GM23338 (cell line): ENCODE measurements at regions not wholly inside any gene's neighbourhood (a gene's known extent, or its start where the extent isn't known, plus 50 kb on each side); places are given as distances from the start of the nearest gene placed in this dataset.

ENCODE experiments used
- ATAC-seq: fragments of 200-7000 bp; cut with Tn5 transposase; 3 replicates; pipeline ENCODE4 v1.9.1; 2020
- DNase-seq: peaks from one replicate; pipeline ENCODE4 v3.0.0-alpha.2; 2015; ENCODE audit warnings: low spot score
- H2AFZ ChIP-seq: fragments of 200-600 bp; sonication (generic); 2 replicates; pipeline ENCODE4 v1.8.0; 2016; ENCODE audit warnings: antibody characterized with exemption, mild to moderate bottlenecking, moderate library complexity
- H3F3A ChIP-seq: fragments of 200-600 bp; sonication (generic); replicated peaks from 2 replicates; pipeline ENCODE4 v1.8.0; 2017; ENCODE audit warnings: antibody characterized with exemption, mixed run types, low read depth
- H3K27ac ChIP-seq: fragments of 200-600 bp; sonication (generic); 2 replicates; pipeline ENCODE4 v1.6.1; 2016; ENCODE audit warnings: low read depth
- H3K27me3 ChIP-seq: fragments of 200-600 bp; sonication (generic); 2 replicates; pipeline ENCODE4 v1.8.0; 2016; ENCODE audit warnings: mild to moderate bottlenecking, mixed run types, moderate library complexity; ENCODE audit not compliant: insufficient read depth
- H3K36me3 ChIP-seq: fragments of 200-600 bp; sonication (generic); 2 replicates; pipeline ENCODE4 v1.8.0; 2016; ENCODE audit warnings: mild to moderate bottlenecking; ENCODE audit not compliant: insufficient read depth
- H3K4me1 ChIP-seq: fragments of 200-600 bp; sonication (generic); 2 replicates; pipeline ENCODE4 v1.8.0; 2016; ENCODE audit warnings: mild to moderate bottlenecking, moderate library complexity; ENCODE audit not compliant: insufficient read depth
- H3K4me2 ChIP-seq: fragments of 200-600 bp; sonication (generic); 2 replicates; pipeline ENCODE4 v1.7.1; 2017; ENCODE audit warnings: mixed run types
- H3K4me3 ChIP-seq: fragments of 200-600 bp; sonication (generic); 2 replicates; pipeline ENCODE4 v1.6.1; 2016; ENCODE audit warnings: mixed run types
- H3K79me2 ChIP-seq: fragments of 200-600 bp; sonication (generic); replicated peaks from 2 replicates; pipeline ENCODE4 v1.8.0; 2017; ENCODE audit warnings: mild to moderate bottlenecking; ENCODE audit not compliant: insufficient read depth
- H3K9me2 ChIP-seq: fragments of 200-600 bp; sonication (generic); 2 replicates; pipeline ENCODE4 v1.8.0; 2017; ENCODE audit not compliant: insufficient read depth
- H4K20me1 ChIP-seq: fragments of 200-600 bp; sonication (generic); replicated peaks from 2 replicates; pipeline ENCODE4 v1.8.0; 2017; ENCODE audit warnings: mild to moderate bottlenecking; ENCODE audit not compliant: insufficient read depth
- H3K27ac Mint-ChIP-seq: 2 replicates; pipeline ENCODE4 v1.8.0; 2020; ENCODE audit warnings: inconsistent platforms, mild to moderate bottlenecking, moderate library complexity, mixed read lengths
- H3K27me3 Mint-ChIP-seq: 3 replicates; pipeline ENCODE4 v1.8.0; 2022; ENCODE audit warnings: low read depth, mild to moderate bottlenecking, moderate library complexity, mixed read lengths, inconsistent platforms; ENCODE audit not compliant: insufficient read depth, poor library complexity
- H3K36me3 Mint-ChIP-seq: 3 replicates; pipeline ENCODE4 v1.8.0; 2021; ENCODE audit warnings: low read depth, mild to moderate bottlenecking, inconsistent platforms, moderate library complexity, mixed read lengths
- H3K4me1 Mint-ChIP-seq: 3 replicates; pipeline ENCODE4 v1.8.0; 2020; ENCODE audit warnings: mild to moderate bottlenecking, inconsistent platforms, mixed read lengths
- H3K4me3 Mint-ChIP-seq: 3 replicates; pipeline ENCODE4 v1.8.0; 2021; ENCODE audit warnings: moderate library complexity, mild to moderate bottlenecking, inconsistent platforms, mixed read lengths
- H3K9me3 Mint-ChIP-seq: 3 replicates; pipeline ENCODE4 v1.8.0; 2020; ENCODE audit warnings: moderate library complexity, mild to moderate bottlenecking, inconsistent platforms, mixed read lengths
- CREB1 ChIP-seq: fragments of 250-450 bp; sonication (Bioruptor Pico); IDR thresholded peaks from 2 replicates; pipeline ENCODE4 v1.5.0; 2020; ENCODE audit warnings: low read depth, mild to moderate bottlenecking, moderate library complexity
- EZH2 ChIP-seq: fragments of 200-600 bp; sonication (generic); IDR thresholded peaks from one replicate; pipeline ENCODE4 v1.8.0; 2017; ENCODE audit warnings: antibody characterized with exemption, mild to moderate bottlenecking, low read depth; ENCODE audit not compliant: unreplicated experiment
- EZH2phosphoT487 ChIP-seq: fragments of 200-600 bp; sonication (generic); IDR thresholded peaks from one replicate; pipeline ENCODE4 v1.8.1; 2018; ENCODE audit warnings: antibody characterized with exemption; ENCODE audit not compliant: unreplicated experiment
- JUNB ChIP-seq: IDR thresholded peaks from one replicate; pipeline ENCODE4 v1.6.1; 2016; ENCODE audit warnings: antibody characterized with exemption; ENCODE audit not compliant: unreplicated experiment
- NANOG ChIP-seq: IDR thresholded peaks from 2 replicates; pipeline ENCODE4 v1.6.1; 2016; ENCODE audit warnings: antibody characterized with exemption, borderline replicate concordance
- POLR2AphosphoS5 ChIP-seq: IDR thresholded peaks from 2 replicates; pipeline ENCODE4 v1.6.1; 2016; ENCODE audit warnings: antibody characterized with exemption, low read depth
- STAT1 ChIP-seq: IDR thresholded peaks from one replicate; pipeline ENCODE4 v1.6.1; 2016; ENCODE audit warnings: antibody characterized with exemption; ENCODE audit not compliant: unreplicated experiment
- ZNF114 ChIP-seq: fragments of 250-450 bp; sonication (Bioruptor Pico); IDR thresholded peaks from 2 replicates; pipeline ENCODE4 v1.5.0; 2020; ENCODE audit warnings: mild to moderate bottlenecking, moderate library complexity
- ZNF331 ChIP-seq: fragments of 250-450 bp; sonication (Bioruptor Pico); IDR thresholded peaks from 2 replicates; pipeline ENCODE4 v1.5.0; 2020; ENCODE audit warnings: low read depth, mild to moderate bottlenecking, moderate library complexity
- TF ChIP-seq, protein P1 (sequence below): IDR thresholded peaks from one replicate; pipeline ENCODE4 v1.6.1; 2018; ENCODE audit warnings: antibody characterized with exemption; ENCODE audit not compliant: unreplicated experiment
- TF ChIP-seq, protein P2 (sequence below): IDR thresholded peaks from 2 replicates; pipeline ENCODE4 v1.6.1; 2016; ENCODE audit warnings: antibody characterized with exemption
- TF ChIP-seq, protein P3 (sequence below): fragments of 250-450 bp; sonication (Bioruptor Pico); IDR thresholded peaks from 2 replicates; pipeline ENCODE4 v1.5.0; 2020; ENCODE audit warnings: mild to moderate bottlenecking, moderate library complexity
- TF ChIP-seq, protein P4 (sequence below), 2 experiments: fragments of 200-600 bp in 1 of 2; sonication (generic) in 1 of 2; conservative IDR thresholded peaks; 2 replicates each; pipeline versions ENCODE4 v1.5.1 to v1.6.1; 2016 to 2017; ENCODE audit warnings: antibody characterized with exemption in 2 of 2, low read depth in 2 of 2, mild to moderate bottlenecking in 2 of 2, moderate library complexity in 1 of 2

DNA sequence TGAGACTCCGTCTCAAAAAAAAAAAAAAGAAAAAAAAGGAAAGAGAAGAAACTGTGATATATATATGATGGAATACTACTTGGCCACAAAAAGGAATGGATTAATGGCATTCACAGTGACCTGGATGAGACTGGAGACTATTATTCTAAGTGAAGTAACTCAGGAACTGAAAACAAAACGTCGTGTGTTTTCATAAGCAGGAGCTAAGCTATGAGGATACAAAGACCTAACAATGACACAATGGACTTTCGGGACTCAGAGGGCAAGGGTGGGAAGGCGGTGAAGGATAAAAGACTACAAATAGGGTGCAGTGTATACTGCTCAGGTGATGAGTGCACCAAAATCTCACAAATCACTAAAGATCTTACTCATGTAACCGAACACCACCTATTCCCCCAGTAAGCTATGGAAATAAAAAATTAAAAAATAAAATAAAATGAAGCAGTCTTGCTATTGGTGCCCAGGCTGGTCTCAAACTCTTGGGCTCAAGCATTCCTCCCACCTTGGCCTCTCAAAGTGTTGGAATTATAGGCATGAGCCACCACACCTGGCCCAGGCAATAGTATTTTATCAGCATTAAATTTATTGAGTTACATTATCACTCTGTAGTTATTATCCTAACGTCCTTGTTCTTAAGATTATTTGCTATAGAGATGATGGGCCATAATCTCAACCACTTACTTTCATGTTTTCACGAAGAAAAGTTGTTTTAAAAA, 71.5 kb upstream of the GPBP1 start:
- Histone ChIP-seq H3K79me2 (no peaks in the 10 kb centered on the region), H4K20me1 (no peaks in the 10 kb centered on the region), H3K4me3 (no peak overlapping the region), H2AFZ (no peak overlapping the region), H3K9me2 (no peaks in the 10 kb centered on the region), H3K36me3 (no peaks in the 10 kb centered on the region), H3F3A (no peaks in the 10 kb centered on the region), H3K4me1 (no peaks in the 10 kb centered on the region), H3K27me3 (no peaks in the 10 kb centered on the region), H3K27ac (no peak overlapping the region), H3K4me2 (no peak overlapping the region)
- H3K27ac Mint-ChIP-seq: no peak overlapping the region
- peaks cover 2% of the 10 kb centered on the region for H3K27me3 Mint-ChIP-seq
- peaks cover 11% of the 10 kb centered on the region for H3K36me3 Mint-ChIP-seq
- DNase-seq (no peak), ATAC-seq (no peak)
- no peaks in the 10 kb centered on the region for H3K4me1 Mint-ChIP-seq
- no peak for TF ChIP-seq EZH2
- no peak for TF ChIP-seq CREB1 (CRISPR knock-in tag)
- TF ChIP-seq, protein P1, sequence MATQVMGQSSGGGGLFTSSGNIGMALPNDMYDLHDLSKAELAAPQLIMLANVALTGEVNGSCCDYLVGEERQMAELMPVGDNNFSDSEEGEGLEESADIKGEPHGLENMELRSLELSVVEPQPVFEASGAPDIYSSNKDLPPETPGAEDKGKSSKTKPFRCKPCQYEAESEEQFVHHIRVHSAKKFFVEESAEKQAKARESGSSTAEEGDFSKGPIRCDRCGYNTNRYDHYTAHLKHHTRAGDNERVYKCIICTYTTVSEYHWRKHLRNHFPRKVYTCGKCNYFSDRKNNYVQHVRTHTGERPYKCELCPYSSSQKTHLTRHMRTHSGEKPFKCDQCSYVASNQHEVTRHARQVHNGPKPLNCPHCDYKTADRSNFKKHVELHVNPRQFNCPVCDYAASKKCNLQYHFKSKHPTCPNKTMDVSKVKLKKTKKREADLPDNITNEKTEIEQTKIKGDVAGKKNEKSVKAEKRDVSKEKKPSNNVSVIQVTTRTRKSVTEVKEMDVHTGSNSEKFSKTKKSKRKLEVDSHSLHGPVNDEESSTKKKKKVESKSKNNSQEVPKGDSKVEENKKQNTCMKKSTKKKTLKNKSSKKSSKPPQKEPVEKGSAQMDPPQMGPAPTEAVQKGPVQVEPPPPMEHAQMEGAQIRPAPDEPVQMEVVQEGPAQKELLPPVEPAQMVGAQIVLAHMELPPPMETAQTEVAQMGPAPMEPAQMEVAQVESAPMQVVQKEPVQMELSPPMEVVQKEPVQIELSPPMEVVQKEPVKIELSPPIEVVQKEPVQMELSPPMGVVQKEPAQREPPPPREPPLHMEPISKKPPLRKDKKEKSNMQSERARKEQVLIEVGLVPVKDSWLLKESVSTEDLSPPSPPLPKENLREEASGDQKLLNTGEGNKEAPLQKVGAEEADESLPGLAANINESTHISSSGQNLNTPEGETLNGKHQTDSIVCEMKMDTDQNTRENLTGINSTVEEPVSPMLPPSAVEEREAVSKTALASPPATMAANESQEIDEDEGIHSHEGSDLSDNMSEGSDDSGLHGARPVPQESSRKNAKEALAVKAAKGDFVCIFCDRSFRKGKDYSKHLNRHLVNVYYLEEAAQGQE: no peak
- no peak for TF ChIP-seq POLR2AphosphoS5
- TF ChIP-seq JUNB: no peak
- TF ChIP-seq, protein P2, sequence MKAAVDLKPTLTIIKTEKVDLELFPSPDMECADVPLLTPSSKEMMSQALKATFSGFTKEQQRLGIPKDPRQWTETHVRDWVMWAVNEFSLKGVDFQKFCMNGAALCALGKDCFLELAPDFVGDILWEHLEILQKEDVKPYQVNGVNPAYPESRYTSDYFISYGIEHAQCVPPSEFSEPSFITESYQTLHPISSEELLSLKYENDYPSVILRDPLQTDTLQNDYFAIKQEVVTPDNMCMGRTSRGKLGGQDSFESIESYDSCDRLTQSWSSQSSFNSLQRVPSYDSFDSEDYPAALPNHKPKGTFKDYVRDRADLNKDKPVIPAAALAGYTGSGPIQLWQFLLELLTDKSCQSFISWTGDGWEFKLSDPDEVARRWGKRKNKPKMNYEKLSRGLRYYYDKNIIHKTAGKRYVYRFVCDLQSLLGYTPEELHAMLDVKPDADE: no peak
- TF ChIP-seq STAT1: no peak
- TF ChIP-seq EZH2phosphoT487: no peak
- no peak for TF ChIP-seq ZNF331 (CRISPR knock-in tag)
- TF ChIP-seq, protein P3, sequence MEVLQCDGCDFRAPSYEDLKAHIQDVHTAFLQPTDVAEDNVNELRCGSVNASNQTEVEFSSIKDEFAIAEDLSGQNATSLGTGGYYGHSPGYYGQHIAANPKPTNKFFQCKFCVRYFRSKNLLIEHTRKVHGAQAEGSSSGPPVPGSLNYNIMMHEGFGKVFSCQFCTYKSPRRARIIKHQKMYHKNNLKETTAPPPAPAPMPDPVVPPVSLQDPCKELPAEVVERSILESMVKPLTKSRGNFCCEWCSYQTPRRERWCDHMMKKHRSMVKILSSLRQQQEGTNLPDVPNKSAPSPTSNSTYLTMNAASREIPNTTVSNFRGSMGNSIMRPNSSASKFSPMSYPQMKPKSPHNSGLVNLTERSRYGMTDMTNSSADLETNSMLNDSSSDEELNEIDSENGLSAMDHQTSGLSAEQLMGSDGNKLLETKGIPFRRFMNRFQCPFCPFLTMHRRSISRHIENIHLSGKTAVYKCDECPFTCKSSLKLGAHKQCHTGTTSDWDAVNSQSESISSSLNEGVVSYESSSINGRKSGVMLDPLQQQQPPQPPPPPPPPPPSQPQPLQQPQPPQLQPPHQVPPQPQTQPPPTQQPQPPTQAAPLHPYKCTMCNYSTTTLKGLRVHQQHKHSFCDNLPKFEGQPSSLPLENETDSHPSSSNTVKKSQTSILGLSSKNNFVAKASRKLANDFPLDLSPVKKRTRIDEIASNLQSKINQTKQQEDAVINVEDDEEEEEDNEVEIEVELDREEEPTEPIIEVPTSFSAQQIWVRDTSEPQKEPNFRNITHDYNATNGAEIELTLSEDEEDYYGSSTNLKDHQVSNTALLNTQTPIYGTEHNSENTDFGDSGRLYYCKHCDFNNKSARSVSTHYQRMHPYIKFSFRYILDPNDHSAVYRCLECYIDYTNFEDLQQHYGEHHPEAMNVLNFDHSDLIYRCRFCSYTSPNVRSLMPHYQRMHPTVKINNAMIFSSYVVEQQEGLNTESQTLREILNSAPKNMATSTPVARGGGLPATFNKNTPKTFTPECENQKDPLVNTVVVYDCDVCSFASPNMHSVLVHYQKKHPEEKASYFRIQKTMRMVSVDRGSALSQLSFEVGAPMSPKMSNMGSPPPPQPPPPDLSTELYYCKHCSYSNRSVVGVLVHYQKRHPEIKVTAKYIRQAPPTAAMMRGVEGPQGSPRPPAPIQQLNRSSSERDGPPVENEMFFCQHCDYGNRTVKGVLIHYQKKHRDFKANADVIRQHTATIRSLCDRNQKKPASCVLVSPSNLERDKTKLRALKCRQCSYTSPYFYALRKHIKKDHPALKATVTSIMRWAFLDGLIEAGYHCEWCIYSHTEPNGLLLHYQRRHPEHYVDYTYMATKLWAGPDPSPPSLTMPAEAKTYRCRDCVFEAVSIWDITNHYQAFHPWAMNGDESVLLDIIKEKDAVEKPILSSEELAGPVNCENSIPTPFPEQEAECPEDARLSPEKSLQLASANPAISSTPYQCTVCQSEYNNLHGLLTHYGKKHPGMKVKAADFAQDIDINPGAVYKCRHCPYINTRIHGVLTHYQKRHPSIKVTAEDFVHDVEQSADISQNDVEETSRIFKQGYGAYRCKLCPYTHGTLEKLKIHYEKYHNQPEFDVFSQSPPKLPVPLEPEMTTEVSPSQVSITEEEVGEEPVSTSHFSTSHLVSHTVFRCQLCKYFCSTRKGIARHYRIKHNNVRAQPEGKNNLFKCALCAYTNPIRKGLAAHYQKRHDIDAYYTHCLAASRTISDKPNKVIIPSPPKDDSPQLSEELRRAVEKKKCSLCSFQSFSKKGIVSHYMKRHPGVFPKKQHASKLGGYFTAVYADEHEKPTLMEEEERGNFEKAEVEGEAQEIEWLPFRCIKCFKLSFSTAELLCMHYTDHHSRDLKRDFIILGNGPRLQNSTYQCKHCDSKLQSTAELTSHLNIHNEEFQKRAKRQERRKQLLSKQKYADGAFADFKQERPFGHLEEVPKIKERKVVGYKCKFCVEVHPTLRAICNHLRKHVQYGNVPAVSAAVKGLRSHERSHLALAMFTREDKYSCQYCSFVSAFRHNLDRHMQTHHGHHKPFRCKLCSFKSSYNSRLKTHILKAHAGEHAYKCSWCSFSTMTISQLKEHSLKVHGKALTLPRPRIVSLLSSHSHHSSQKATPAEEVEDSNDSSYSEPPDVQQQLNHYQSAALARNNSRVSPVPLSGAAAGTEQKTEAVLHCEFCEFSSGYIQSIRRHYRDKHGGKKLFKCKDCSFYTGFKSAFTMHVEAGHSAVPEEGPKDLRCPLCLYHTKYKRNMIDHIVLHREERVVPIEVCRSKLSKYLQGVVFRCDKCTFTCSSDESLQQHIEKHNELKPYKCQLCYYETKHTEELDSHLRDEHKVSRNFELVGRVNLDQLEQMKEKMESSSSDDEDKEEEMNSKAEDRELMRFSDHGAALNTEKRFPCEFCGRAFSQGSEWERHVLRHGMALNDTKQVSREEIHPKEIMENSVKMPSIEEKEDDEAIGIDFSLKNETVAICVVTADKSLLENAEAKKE (CRISPR knock-in tag): no peak
- no peak for TF ChIP-seq ZNF114 (CRISPR knock-in tag)
- TF ChIP-seq, protein P4, sequence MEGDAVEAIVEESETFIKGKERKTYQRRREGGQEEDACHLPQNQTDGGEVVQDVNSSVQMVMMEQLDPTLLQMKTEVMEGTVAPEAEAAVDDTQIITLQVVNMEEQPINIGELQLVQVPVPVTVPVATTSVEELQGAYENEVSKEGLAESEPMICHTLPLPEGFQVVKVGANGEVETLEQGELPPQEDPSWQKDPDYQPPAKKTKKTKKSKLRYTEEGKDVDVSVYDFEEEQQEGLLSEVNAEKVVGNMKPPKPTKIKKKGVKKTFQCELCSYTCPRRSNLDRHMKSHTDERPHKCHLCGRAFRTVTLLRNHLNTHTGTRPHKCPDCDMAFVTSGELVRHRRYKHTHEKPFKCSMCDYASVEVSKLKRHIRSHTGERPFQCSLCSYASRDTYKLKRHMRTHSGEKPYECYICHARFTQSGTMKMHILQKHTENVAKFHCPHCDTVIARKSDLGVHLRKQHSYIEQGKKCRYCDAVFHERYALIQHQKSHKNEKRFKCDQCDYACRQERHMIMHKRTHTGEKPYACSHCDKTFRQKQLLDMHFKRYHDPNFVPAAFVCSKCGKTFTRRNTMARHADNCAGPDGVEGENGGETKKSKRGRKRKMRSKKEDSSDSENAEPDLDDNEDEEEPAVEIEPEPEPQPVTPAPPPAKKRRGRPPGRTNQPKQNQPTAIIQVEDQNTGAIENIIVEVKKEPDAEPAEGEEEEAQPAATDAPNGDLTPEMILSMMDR (conservative IDR thresholded peaks at IDR 0.05; ENCODE audit: low read depth in 2 of 2): no peak
- TF ChIP-seq NANOG: no peak
- no peak overlapping the region for H3K4me3 Mint-ChIP-seq
- peaks cover 17% of the 10 kb centered on the region for H3K9me3 Mint-ChIP-seq
